GM12891 (cell line): ENCODE measurements at regions not wholly inside any gene's neighbourhood (a gene's known extent, or its start where the extent isn't known, plus 50 kb on each side); places are given as distances from the start of the nearest gene placed in this dataset.

Experiments
- POLR2A ChIP-seq: IDR thresholded peaks from 2 replicates; pipeline ENCODE4 v1.6.1; 2011; ENCODE audit warnings: low read depth, low read length, control low read depth
- TAF1 ChIP-seq: IDR thresholded peaks from 2 replicates; pipeline ENCODE4 v1.6.1; 2011; ENCODE audit warnings: low read depth, low read length, control low read depth

DNA sequence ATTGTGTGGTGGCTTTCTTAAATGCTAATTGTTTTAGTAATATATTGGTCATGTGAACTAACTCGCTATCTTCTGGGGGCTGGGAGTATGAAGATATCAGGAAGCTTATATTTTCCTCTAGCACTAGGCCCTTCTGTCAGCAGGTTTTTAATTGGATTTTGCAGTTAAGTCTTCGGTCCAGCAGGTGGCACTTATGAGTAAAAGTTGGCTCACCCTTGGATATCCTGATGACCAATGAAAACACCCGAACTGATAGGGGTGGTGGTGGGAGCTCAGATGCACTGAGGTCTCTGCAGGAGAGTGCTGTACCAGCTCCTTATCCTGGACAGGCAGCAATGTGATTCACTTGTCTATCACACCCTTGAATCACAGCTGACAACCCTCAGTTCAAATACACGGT, 1365.8 kb upstream of the DIAPH2 start:
- TF ChIP-seq POLR2A: no peak
- no peak for TF ChIP-seq TAF1
